SK-N-MC (cell line): ENCODE measurements at regions not wholly inside any gene's neighbourhood (a gene's known extent, or its start where the extent isn't known, plus 50 kb on each side); places are given as distances from the start of the nearest gene placed in this dataset.

ENCODE experiments used
- DNase-seq: peaks from one replicate; pipeline ENCODE4 v3.0.0-alpha.2; 2011; ENCODE audit warnings: low read depth, low spot score
- H3K27ac ChIP-seq: fragments of 200-600 bp; sonication (generic); 2 replicates; pipeline ENCODE4 v1.5.1; 2016; ENCODE audit warnings: mixed run types
- H3K36me3 ChIP-seq: fragments of 200-600 bp; sonication (generic); 2 replicates; pipeline ENCODE4 v1.6.1; 2017; ENCODE audit warnings: antibody characterized with exemption, low read length, mixed read lengths; ENCODE audit not compliant: insufficient read depth
- H3K4me3 ChIP-seq: fragments of 200-600 bp; sonication (generic); 2 replicates; pipeline ENCODE4 v1.5.1; 2016
- H3K9ac ChIP-seq: fragments of 200-600 bp; sonication (generic); 2 replicates; pipeline ENCODE4 v1.8.0; 2017; ENCODE audit warnings: mixed run types, mixed read lengths; ENCODE audit not compliant: insufficient read length
- H3K9me3 ChIP-seq: fragments of 200-600 bp; sonication (generic); 2 replicates; pipeline ENCODE4 v1.6.1; 2017; ENCODE audit warnings: low read depth, mild to moderate bottlenecking, antibody characterized with exemption, low read length, moderate library complexity, mixed read lengths
- EZH2 ChIP-seq: fragments of 200-600 bp; sonication (generic); IDR thresholded peaks from one replicate; pipeline ENCODE4 v1.6.1; 2017; ENCODE audit warnings: antibody characterized with exemption
- FOXP2 ChIP-seq: optimal IDR thresholded peaks from 2 replicates; pipeline ENCODE3; 2011; ENCODE audit warnings: mild to moderate bottlenecking, moderate library complexity; ENCODE audit not compliant: insufficient read depth; ENCODE audit errors: extremely low read length, control extremely low read depth
- POLR2AphosphoS5 ChIP-seq: IDR thresholded peaks from 2 replicates; pipeline ENCODE4 v1.6.1; 2012; ENCODE audit warnings: mild to moderate bottlenecking, low read depth, low read length, borderline replicate concordance

GRCh38 chr1:106831511-106831910 lies 225.0 kb upstream of the PRMT6 start:
- Histone ChIP-seq H3K9me3 (no peaks in the 10 kb centered on the region; the same call in 1 of the 2 replicates), H3K9ac (no peak overlapping the region), H3K27ac (no peak overlapping the region), H3K4me3 (no peak overlapping the region), H3K36me3 (no peaks in the 10 kb centered on the region)
- DNase-seq = no peak
- TF ChIP-seq POLR2AphosphoS5 = no peak
- TF ChIP-seq EZH2 = no peak
- no peak for TF ChIP-seq FOXP2

DNA sequence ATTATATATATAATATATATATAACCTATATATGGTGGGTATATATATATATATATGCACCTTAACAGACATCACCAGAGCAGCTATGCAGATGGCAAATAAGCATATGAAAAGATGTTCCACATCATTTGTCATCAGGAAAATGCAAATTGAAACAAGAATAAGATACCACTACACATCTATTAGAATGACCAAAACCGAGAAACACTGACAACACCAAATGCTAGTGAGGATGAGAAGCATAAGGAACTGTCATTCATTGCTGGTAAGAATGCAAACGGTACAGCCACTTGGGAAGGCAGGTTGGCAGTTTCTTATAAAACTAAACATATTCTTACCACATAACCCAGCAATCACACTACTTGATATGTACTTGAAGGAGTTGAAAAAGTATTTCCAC lies 219.8 kb upstream of the PRMT6 start:
- no peak overlapping the region for H3K27ac ChIP-seq
- DNase-seq = no peak
- H3K9ac ChIP-seq = no peak overlapping the region
- TF ChIP-seq FOXP2 (no peak), POLR2AphosphoS5 (no peak), EZH2 (no peak)
- H3K4me3 ChIP-seq = no peak overlapping the region
- H3K9me3 ChIP-seq = no peaks in the 10 kb centered on the region
- H3K36me3 ChIP-seq = no peaks in the 10 kb centered on the region

- TF ChIP-seq POLR2AphosphoS5 (no peak), EZH2 (no peak), FOXP2 (no peak)
- Histone ChIP-seq H3K4me3 (no peak overlapping the region), H3K9ac (no peak overlapping the region), H3K9me3 (no peaks in the 10 kb centered on the region), H3K27ac (no peak overlapping the region), H3K36me3 (no peaks in the 10 kb centered on the region)
- no peak for DNase-seq
These were observed 213.0 kb upstream of the PRMT6 start for GRCh38 chr1:106843518-106843917.

DNA sequence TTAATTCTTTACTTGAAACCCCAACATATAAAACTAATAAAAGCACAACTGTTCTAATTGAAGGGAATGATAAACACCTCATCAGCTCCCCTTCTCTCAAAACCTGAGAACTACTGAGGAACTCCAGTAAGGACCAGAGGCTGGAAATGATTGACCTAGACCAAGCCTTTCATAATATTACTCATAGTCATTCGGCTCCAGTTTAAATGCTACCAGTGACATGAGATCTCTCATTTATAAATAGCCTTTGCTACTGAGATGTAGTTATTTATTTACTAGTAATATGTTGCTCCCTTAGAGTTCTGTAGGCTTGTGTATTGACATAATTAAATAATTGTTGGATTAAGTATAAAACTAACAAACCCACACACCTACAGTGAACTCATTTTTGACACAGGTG lies 209.8 kb upstream of the PRMT6 start:
- H3K9ac ChIP-seq = no peak overlapping the region
- DNase-seq = no peak
- H3K27ac ChIP-seq = no peak overlapping the region
- no peaks in the 10 kb centered on the region for H3K9me3 ChIP-seq
- H3K4me3 ChIP-seq = no peak overlapping the region
- no peaks in the 10 kb centered on the region for H3K36me3 ChIP-seq
- no peak for TF ChIP-seq EZH2
- no peak for TF ChIP-seq FOXP2
- no peak for TF ChIP-seq POLR2AphosphoS5

GRCh38 chr1:106861110-106861509 lies 195.4 kb upstream of the PRMT6 start:
- no peak for TF ChIP-seq EZH2
- no peak for TF ChIP-seq POLR2AphosphoS5
- TF ChIP-seq FOXP2 = no peak
- Histone ChIP-seq H3K36me3 (no peaks in the 10 kb centered on the region), H3K27ac (no peak overlapping the region), H3K9ac (no peak overlapping the region), H3K9me3 (no peaks in the 10 kb centered on the region), H3K4me3 (no peak overlapping the region)
- no peak for DNase-seq

DNA sequence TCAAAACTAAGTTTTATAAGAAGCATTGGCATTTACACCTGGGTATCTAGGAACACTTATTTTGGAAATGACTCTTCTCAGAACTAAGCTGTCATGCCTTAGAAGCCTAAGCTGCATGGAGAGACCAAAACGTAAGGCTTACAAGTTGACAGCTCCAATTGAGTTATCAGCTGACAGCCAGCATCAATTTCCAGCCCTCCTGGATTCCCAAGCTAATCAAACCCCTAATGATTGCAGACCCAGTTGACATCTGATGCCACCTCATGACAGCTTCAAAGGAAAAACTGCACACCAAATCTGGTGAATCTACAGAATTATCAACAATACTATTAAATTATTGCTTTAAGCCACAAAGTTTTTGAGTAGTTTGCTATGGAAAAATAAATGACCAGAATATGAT lies 187.6 kb upstream of the PRMT6 start:
- no peak overlapping the region for H3K27ac ChIP-seq
- TF ChIP-seq POLR2AphosphoS5 = no peak
- no peak for TF ChIP-seq FOXP2
- TF ChIP-seq EZH2 = no peak
- no peak overlapping the region for H3K9ac ChIP-seq
- DNase-seq = no peak
- H3K36me3 ChIP-seq = no peaks in the 10 kb centered on the region
- H3K4me3 ChIP-seq = no peak overlapping the region
- H3K9me3 ChIP-seq = no peaks in the 10 kb centered on the region

GRCh38 chr1:106875622-106876021 lies 180.9 kb upstream of the PRMT6 start:
- Histone ChIP-seq H3K4me3 (no peak overlapping the region), H3K9me3 (no peaks in the 10 kb centered on the region), H3K9ac (no peak overlapping the region), H3K36me3 (no peaks in the 10 kb centered on the region), H3K27ac (no peak overlapping the region)
- DNase-seq = no peak
- TF ChIP-seq FOXP2 (no peak), POLR2AphosphoS5 (no peak), EZH2 (no peak)

- H3K9ac ChIP-seq = no peak overlapping the region
- no peaks in the 10 kb centered on the region for H3K36me3 ChIP-seq
- H3K4me3 ChIP-seq = no peak overlapping the region
- TF ChIP-seq FOXP2 (no peak), POLR2AphosphoS5 (no peak), EZH2 (no peak)
- no peaks in the 10 kb centered on the region for H3K9me3 ChIP-seq
- DNase-seq = no peak
- no peak overlapping the region for H3K27ac ChIP-seq
These were observed 180.1 kb upstream of the PRMT6 start for GRCh38 chr1:106876384-106876783.

DNA sequence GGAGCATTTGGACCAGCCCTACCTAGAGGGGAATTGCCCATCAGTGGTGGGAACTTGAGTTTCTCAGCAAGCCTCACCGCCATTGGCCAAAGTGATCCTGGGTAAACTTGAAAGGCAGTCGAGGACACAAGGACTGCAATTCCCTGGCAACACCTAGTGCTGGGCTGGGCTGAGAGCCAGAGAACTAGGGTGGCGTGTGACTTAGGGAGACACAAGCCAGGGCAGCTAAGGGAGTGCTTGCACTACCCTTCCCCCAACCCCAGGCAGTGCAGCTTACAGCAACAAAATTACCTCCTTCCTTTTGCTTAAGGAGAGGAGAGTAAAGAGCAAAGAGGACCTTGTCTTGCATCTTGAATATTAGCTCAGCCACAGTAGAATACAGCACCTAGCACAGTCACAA lies 176.9 kb upstream of the PRMT6 start:
- Histone ChIP-seq H3K4me3 (no peak overlapping the region), H3K36me3 (no peaks in the 10 kb centered on the region), H3K9ac (no peak overlapping the region), H3K27ac (no peak overlapping the region), H3K9me3 (no peaks in the 10 kb centered on the region)
- TF ChIP-seq POLR2AphosphoS5 (no peak), FOXP2 (no peak), EZH2 (no peak)
- no peak for DNase-seq

DNA sequence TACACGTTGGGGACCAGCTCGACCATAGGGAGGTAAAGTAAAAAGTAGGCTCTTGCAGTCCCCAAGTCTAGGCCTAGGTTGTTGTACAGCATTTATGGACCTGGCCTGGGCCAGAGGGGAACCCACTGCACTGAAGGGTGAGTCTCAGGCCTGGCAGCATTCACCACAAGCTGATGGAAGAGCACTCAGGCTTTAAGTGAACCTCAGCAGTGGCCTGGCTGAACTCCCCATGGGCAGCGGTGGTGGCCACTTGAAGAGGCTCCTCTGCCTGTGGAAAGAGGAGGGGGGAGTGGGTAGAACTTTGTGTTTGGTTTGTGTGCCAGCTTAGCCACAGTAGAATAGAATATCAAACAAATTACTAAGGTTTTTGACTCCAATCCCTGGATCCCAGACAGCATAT lies 176.2 kb upstream of the PRMT6 start:
- Histone ChIP-seq H3K9ac (no peak overlapping the region), H3K4me3 (no peak overlapping the region), H3K27ac (no peak overlapping the region), H3K9me3 (no peaks in the 10 kb centered on the region), H3K36me3 (no peaks in the 10 kb centered on the region)
- DNase-seq = no peak
- no peak for TF ChIP-seq FOXP2
- no peak for TF ChIP-seq EZH2
- no peak for TF ChIP-seq POLR2AphosphoS5
